ENCODE measurements at regions not wholly inside any gene's neighbourhood (a gene's known extent, or its start where the extent isn't known, plus 50 kb on each side); places are given as distances from the start of the nearest gene placed in this dataset.
"Not testable (repeated sequence)": the region's sequence is repeated elsewhere in the genome, so short reads cannot be mapped to it uniquely, and the experiment has no call there.

GRCh38 chr3:124149081-124149480 lies 157.2 kb upstream of the ROPN1 start:
- Histone ChIP-seq H3K27me3 (ENCODE audit: control insufficient read depth in 2 of 2, insufficient read depth in 2 of 2, low read length in 2 of 2) (no peaks in the 10 kb centered on the region), H3K4me3 (replicated peaks in 1 of 3; ENCODE audit: low read depth in 2 of 3, low read length in 3 of 3) (no peak overlapping the region), H3K4me2 (replicated peaks; ENCODE audit: extremely low read depth, low read length, poor library complexity, severe bottlenecking) (no peak overlapping the region), H3K36me3 (replicated peaks in 1 of 2; ENCODE audit: control insufficient read depth in 1 of 2, insufficient read depth in 2 of 2, low read length in 2 of 2) (no peaks in the 10 kb centered on the region), H3K9me3 (replicated peaks in 1 of 2; ENCODE audit: control insufficient read depth in 1 of 2, insufficient read depth in 1 of 2, low read length in 2 of 2) (no peaks in the 10 kb centered on the region), H3K9ac (ENCODE audit: insufficient read depth, low read length, poor library complexity, severe bottlenecking) (no peak overlapping the region), H3K27ac (ENCODE audit: low read depth in 1 of 2, low read length in 2 of 2) (no peak overlapping the region), H3K4me1 (ENCODE audit: control insufficient read depth in 1 of 2, insufficient read depth in 2 of 2, low read length in 2 of 2) (no peaks in the 10 kb centered on the region), H2AFZ (ENCODE audit: insufficient read depth, low read depth, low read length, poor library complexity, severe bottlenecking) (no peak overlapping the region), H4K20me1 (ENCODE audit: insufficient read depth, low read length) (no peaks in the 10 kb centered on the region), H3K79me2 (ENCODE audit: insufficient read depth, low read length) (no peaks in the 10 kb centered on the region)
- no peaks in the 10 kb centered on the region for H3K4me1 Mint-ChIP-seq
- intact Hi-C loops (cut with micrococcal nuclease) = no loop called here
- DNase-seq = no peak
- no CpG with 5 or more reads among the region's 1 CpG for WGBS (ENCODE audit: insufficient coverage)
- no peak overlapping the region for H3K4me3 Mint-ChIP-seq
- H3K27me3 Mint-ChIP-seq (ENCODE audit: low read depth in 3 of 3) = peaks cover 1 to 6% (median 4%) of the 10 kb centered on the region in 3 donors
- TF ChIP-seq CTCF (IDR thresholded peaks at IDR 0.05) = no peak
- no peaks in the 10 kb centered on the region for H3K36me3 Mint-ChIP-seq
- H3K27ac Mint-ChIP-seq = no peak overlapping the region
- peaks cover 0 to 2% (median 0%) of the 10 kb centered on the region in 7 donors for H3K9me3 Mint-ChIP-seq

GRCh38 chr3:124149771-124150170 lies 157.8 kb upstream of the ROPN1 start:
- H3K9me3 ChIP-seq (replicated peaks in 1 of 2; ENCODE audit: control insufficient read depth in 1 of 2, insufficient read depth in 1 of 2, low read length in 2 of 2) = no peaks in the 10 kb centered on the region

GRCh38 chr3:124152891-124153290 lies 161.0 kb upstream of the ROPN1 start:
- H3K4me1 ChIP-seq (ENCODE audit: control insufficient read depth in 1 of 2, insufficient read depth in 2 of 2, low read length in 2 of 2); H3K9me3 ChIP-seq (replicated peaks in 1 of 2; ENCODE audit: control insufficient read depth in 1 of 2, insufficient read depth in 1 of 2, low read length in 2 of 2); H3K27ac Mint-ChIP-seq; H3K27ac ChIP-seq (ENCODE audit: low read depth in 1 of 2, low read length in 2 of 2); H2AFZ ChIP-seq (ENCODE audit: insufficient read depth, low read depth, low read length, poor library complexity, severe bottlenecking); H3K4me2 ChIP-seq (replicated peaks; ENCODE audit: extremely low read depth, low read length, poor library complexity, severe bottlenecking); H3K36me3 Mint-ChIP-seq; H3K79me2 ChIP-seq (ENCODE audit: insufficient read depth, low read length); H3K9me3 Mint-ChIP-seq; H3K4me3 ChIP-seq (replicated peaks in 1 of 3; ENCODE audit: low read depth in 2 of 3, low read length in 3 of 3); H3K9ac ChIP-seq (ENCODE audit: insufficient read depth, low read length, poor library complexity, severe bottlenecking); H3K36me3 ChIP-seq (replicated peaks in 1 of 2; ENCODE audit: control insufficient read depth in 1 of 2, insufficient read depth in 2 of 2, low read length in 2 of 2); H3K4me3 Mint-ChIP-seq; H4K20me1 ChIP-seq (ENCODE audit: insufficient read depth, low read length); intact Hi-C loops (cut with micrococcal nuclease); DNase-seq; H3K4me1 Mint-ChIP-seq; H3K27me3 Mint-ChIP-seq (ENCODE audit: low read depth in 3 of 3); H3K27me3 ChIP-seq (ENCODE audit: control insufficient read depth in 2 of 2, insufficient read depth in 2 of 2, low read length in 2 of 2): not testable (repeated sequence)
- WGBS (ENCODE audit: insufficient coverage) = no CpG with 5 or more reads among the region's 1 CpG

More at GRCh38 chr3:124149771-124150170, 157.8 kb upstream of the ROPN1 start:
- Mint-ChIP-seq H3K4me1 (no peaks in the 10 kb centered on the region), H3K36me3 (no peaks in the 10 kb centered on the region), H3K27ac (no peak overlapping the region), H3K27me3 (ENCODE audit: low read depth in 3 of 3) (peaks cover 1 to 6% (median 2%) of the 10 kb centered on the region in 3 donors), H3K4me3 (no peak overlapping the region), H3K9me3 (peaks cover 0 to 2% (median 0%) of the 10 kb centered on the region in 7 donors)
- Histone ChIP-seq H3K4me2 (replicated peaks; ENCODE audit: extremely low read depth, low read length, poor library complexity, severe bottlenecking) (no peak overlapping the region), H2AFZ (ENCODE audit: insufficient read depth, low read depth, low read length, poor library complexity, severe bottlenecking) (no peak overlapping the region), H3K36me3 (replicated peaks in 1 of 2; ENCODE audit: control insufficient read depth in 1 of 2, insufficient read depth in 2 of 2, low read length in 2 of 2) (no peaks in the 10 kb centered on the region), H3K27me3 (ENCODE audit: control insufficient read depth in 2 of 2, insufficient read depth in 2 of 2, low read length in 2 of 2) (no peaks in the 10 kb centered on the region), H3K4me3 (replicated peaks in 1 of 3; ENCODE audit: low read depth in 2 of 3, low read length in 3 of 3) (no peak overlapping the region), H3K79me2 (ENCODE audit: insufficient read depth, low read length) (no peaks in the 10 kb centered on the region), H3K27ac (ENCODE audit: low read depth in 1 of 2, low read length in 2 of 2) (no peak overlapping the region), H3K4me1 (ENCODE audit: control insufficient read depth in 1 of 2, insufficient read depth in 2 of 2, low read length in 2 of 2) (no peaks in the 10 kb centered on the region), H3K9ac (ENCODE audit: insufficient read depth, low read length, poor library complexity, severe bottlenecking) (no peak overlapping the region), H4K20me1 (ENCODE audit: insufficient read depth, low read length) (no peaks in the 10 kb centered on the region)
- intact Hi-C loops (cut with micrococcal nuclease) = no loop called here
- WGBS (ENCODE audit: insufficient coverage) = 93% methylated on average over 3 of the region's 3 CpGs
- no peak for DNase-seq
- TF ChIP-seq CTCF (IDR thresholded peaks at IDR 0.05) = no peak

Measured in CD14-positive monocyte (primary cell).